GM12878 (cell line): ENCODE measurements at regions not wholly inside any gene's neighbourhood (a gene's known extent, or its start where the extent isn't known, plus 50 kb on each side); places are given as distances from the start of the nearest gene placed in this dataset.

Experiments
- ATAC-seq: fragments of 200-7000 bp; cut with Tn5 transposase; 3 replicates; pipeline ENCODE4 v1.9.1; 2020; ENCODE audit warnings: mild to moderate bottlenecking, moderate library complexity
- BruUV-seq: library from RNA; stranded (reverse); fragments of 400-500 nt; replicated peaks from 2 replicates; lab custom pipeline; 2021; lab: Mats Ljungman, UMichigan
- CTCF ChIA-PET: fragments of 300-600 bp; sonication (Branson Sonifier 250); formaldehyde crosslinking; extraction: SDS; loops from one replicate; lab custom pipeline; 2021; ENCODE audit warnings: inconsistent platforms; lab: Yijun Ruan, JAX
- POLR2A ChIA-PET: fragments of 350-600 bp; formaldehyde crosslinking; extraction: SDS; loops from one replicate; lab custom pipeline; 2021; ENCODE audit warnings: inconsistent platforms; lab: Charles Lee
- RAD21 ChIA-PET: fragments of 300-600 bp; sonication (Branson Sonifier 250); formaldehyde crosslinking; loops from one replicate; lab custom pipeline; 2023; ENCODE audit warnings: antibody characterized with exemption; ENCODE audit not compliant: unreplicated experiment; lab: Charles Lee
- SMC1A ChIA-PET: fragments of 300-600 bp; sonication (Branson Sonifier 250); formaldehyde crosslinking; loops from one replicate; lab custom pipeline; 2023; ENCODE audit not compliant: unreplicated experiment, uncharacterized antibody; lab: Charles Lee
- DNase-seq: peaks from one replicate; pipeline ENCODE4 v3.0.0-alpha.2; 2011; ENCODE audit warnings: low read depth, low spot score
- FAIRE-seq: peaks from 3 replicates; lab custom pipeline; 2011; peaks lifted over from hg19 to GRCh38; lab: Jason Lieb, UNC
- H2AFZ ChIP-seq: 2 replicates; pipeline ENCODE4 v1.6.0; 2011; ENCODE audit warnings: low read depth, low read length, control low read depth; ENCODE audit not compliant: control insufficient read depth
- H3K27ac ChIP-seq: 2 replicates; pipeline ENCODE4 v1.5.1; 2011; ENCODE audit warnings: control low read depth; ENCODE audit not compliant: control insufficient read depth, insufficient read depth
- H3K27me3 ChIP-seq, 2 experiments: replicated peaks in 1 of 2; 2 replicates each; pipeline versions ENCODE4 v1.6.0 to v1.6.1; 2011; ENCODE audit warnings: low read length in 1 of 2; ENCODE audit not compliant: control insufficient read depth in 2 of 2, insufficient read depth in 2 of 2
- H3K36me3 ChIP-seq, 2 experiments: 2 replicates each; pipeline ENCODE4 v1.5.1; 2011; ENCODE audit warnings: low read length in 1 of 2; ENCODE audit not compliant: control insufficient read depth in 2 of 2, insufficient read depth in 2 of 2
- H3K4me1 ChIP-seq: 2 replicates; pipeline ENCODE4 v1.6.1; 2011; ENCODE audit warnings: mild to moderate bottlenecking, low read length, moderate library complexity, mixed read lengths; ENCODE audit not compliant: control insufficient read depth, insufficient read depth
- H3K4me2 ChIP-seq: 2 replicates; pipeline ENCODE4 v1.6.0; 2011; ENCODE audit warnings: control low read depth; ENCODE audit not compliant: control insufficient read depth, insufficient read depth
- H3K4me3 ChIP-seq: fragments of 200-600 bp; sonication (generic); 2 replicates; pipeline ENCODE4 v1.5.1; 2016
- H3K79me2 ChIP-seq: 2 replicates; pipeline ENCODE4 v1.6.0; 2011; ENCODE audit warnings: low read length; ENCODE audit not compliant: control insufficient read depth, insufficient read depth
- H3K9ac ChIP-seq: 2 replicates; pipeline ENCODE4 v1.8.0; 2011; ENCODE audit warnings: low read length, control low read depth, mixed read lengths; ENCODE audit not compliant: control insufficient read depth, insufficient read depth
- H3K9me3 ChIP-seq: replicated peaks from 3 replicates; pipeline ENCODE4 v1.5.1; 2011; ENCODE audit warnings: mild to moderate bottlenecking, low read length; ENCODE audit not compliant: control insufficient read depth, insufficient read depth
- H4K20me1 ChIP-seq: 2 replicates; pipeline ENCODE4 v1.6.0; 2011; ENCODE audit not compliant: control insufficient read depth, insufficient read depth
- ATF2 ChIP-seq: IDR thresholded peaks from 2 replicates; pipeline ENCODE4 v1.6.1; 2012; ENCODE audit warnings: low read length, inconsistent platforms
- CBX3 ChIP-seq: fragments of 200-600 bp; sonication (generic); IDR thresholded peaks from 2 replicates; pipeline ENCODE4 v1.6.1; 2016; ENCODE audit warnings: low read depth, borderline replicate concordance
- CREM ChIP-seq: IDR thresholded peaks from 2 replicates; pipeline ENCODE4 v1.6.1; 2014; ENCODE audit warnings: antibody characterized with exemption, low read depth
- FOXK2 ChIP-seq: fragments of 450-650 bp; IDR thresholded peaks from 2 replicates; pipeline ENCODE4 v1.6.1; 2017; ENCODE audit warnings: mild to moderate bottlenecking, moderate library complexity
- HDAC2 ChIP-seq: fragments of 200-600 bp; sonication (generic); IDR thresholded peaks from 2 replicates; pipeline ENCODE4 v1.6.1; 2017
- MAX ChIP-seq: IDR thresholded peaks from 2 replicates; pipeline ENCODE4 v1.6.1; 2012; ENCODE audit warnings: low read depth, low read length, improper control_type of control experiment
- NRF1 ChIP-seq: conservative IDR thresholded peaks from 2 replicates; pipeline ENCODE4 v1.6.1; 2011; ENCODE audit warnings: mild to moderate bottlenecking, low read depth, low read length, improper control_type of control experiment
- RAD51 ChIP-seq: fragments of 450-650 bp; IDR thresholded peaks from 2 replicates; pipeline ENCODE4 v1.6.1; 2016; ENCODE audit warnings: moderate library complexity, mild to moderate bottlenecking, inconsistent platforms
- RFX5 ChIP-seq: IDR thresholded peaks from 2 replicates; pipeline ENCODE4 v1.6.1; 2011; ENCODE audit warnings: low read depth, low read length, improper control_type of control experiment
- STAT3 ChIP-seq: IDR thresholded peaks from 2 replicates; pipeline ENCODE4 v1.6.1; 2011; ENCODE audit warnings: low read depth, low read length, improper control_type of control experiment
- TBL1XR1 ChIP-seq: IDR thresholded peaks from 2 replicates; pipeline ENCODE4 v1.6.1; 2012; ENCODE audit warnings: low read depth, low read length, improper control_type of control experiment
- USF1 ChIP-seq: IDR thresholded peaks from 2 replicates; pipeline ENCODE4 v1.6.1; 2011; ENCODE audit warnings: borderline replicate concordance, low read depth, mild to moderate bottlenecking, moderate library complexity, mixed read lengths, low read length; ENCODE audit not compliant: insufficient read depth; ENCODE audit errors: extremely low read length
- ZBED1 ChIP-seq: IDR thresholded peaks from 2 replicates; pipeline ENCODE4 v1.6.1; 2016; ENCODE audit warnings: borderline replicate concordance
- ZBTB11 ChIP-seq: fragments of 450-650 bp; formaldehyde crosslinking; IDR thresholded peaks from 2 replicates; pipeline ENCODE4 v1.5.0; 2022; ENCODE audit warnings: mild to moderate bottlenecking, missing genetic modification characterization
- WGBS: methylation state at CpG from one replicate; pipeline ENCODE4 v1.1.6; 2016; ENCODE audit warnings: low lambda C conversion rate; ENCODE audit not compliant: insufficient replicate concordance, insufficient coverage; ENCODE audit errors: missing lambda C conversion rate; 5-methylcytosine and 5-hydroxymethylcytosine counted together
- in situ Hi-C: fragments of 300-500 bp; cut with MboI; formaldehyde crosslinking; loops from 9 replicates; pipeline ENCODE4 v1.14.3; 2018; ENCODE audit warnings: mixed read lengths
- intact Hi-C: fragments of 100-400 bp; cut with micrococcal nuclease; formaldehyde crosslinking; loops from one replicate; pipeline ENCODE4 v1.14.2; 2022; ENCODE audit not compliant: unreplicated experiment
- TF ChIP-seq, protein P1 (sequence below): IDR thresholded peaks from 2 replicates; pipeline ENCODE4 v1.6.1; 2012; ENCODE audit warnings: mild to moderate bottlenecking, low read depth, low read length

- no peak overlapping the region for H3K9ac ChIP-seq
- no peaks in the 10 kb centered on the region for H3K4me1 ChIP-seq
- H3K27ac ChIP-seq = no peak overlapping the region
- H3K79me2 ChIP-seq = no peaks in the 10 kb centered on the region
- ChIA-PET RAD21 (no interaction called here), POLR2A (no interaction called here), SMC1A (no interaction called here), CTCF (no interaction called here)
- no peaks in the 10 kb centered on the region for H3K36me3 ChIP-seq
- no peaks in the 10 kb centered on the region for H4K20me1 ChIP-seq
- no TSS peak for BruUV-seq
- WGBS = 38% methylated on average over 3 of the region's 3 CpGs
- no peak for TF ChIP-seq RAD51
- TF ChIP-seq STAT3 = no peak
- no peak for TF ChIP-seq ZBTB11 (CRISPR knock-in tag)
- TF ChIP-seq USF1 = no peak
- TF ChIP-seq MAX = no peak
- TF ChIP-seq NRF1 = no peak
- no peak for TF ChIP-seq TBL1XR1
- no peak for TF ChIP-seq HDAC2
- no peak for TF ChIP-seq CREM
- TF ChIP-seq RFX5 = no peak
- TF ChIP-seq ZBED1 = no peak
- TF ChIP-seq, protein P1, sequence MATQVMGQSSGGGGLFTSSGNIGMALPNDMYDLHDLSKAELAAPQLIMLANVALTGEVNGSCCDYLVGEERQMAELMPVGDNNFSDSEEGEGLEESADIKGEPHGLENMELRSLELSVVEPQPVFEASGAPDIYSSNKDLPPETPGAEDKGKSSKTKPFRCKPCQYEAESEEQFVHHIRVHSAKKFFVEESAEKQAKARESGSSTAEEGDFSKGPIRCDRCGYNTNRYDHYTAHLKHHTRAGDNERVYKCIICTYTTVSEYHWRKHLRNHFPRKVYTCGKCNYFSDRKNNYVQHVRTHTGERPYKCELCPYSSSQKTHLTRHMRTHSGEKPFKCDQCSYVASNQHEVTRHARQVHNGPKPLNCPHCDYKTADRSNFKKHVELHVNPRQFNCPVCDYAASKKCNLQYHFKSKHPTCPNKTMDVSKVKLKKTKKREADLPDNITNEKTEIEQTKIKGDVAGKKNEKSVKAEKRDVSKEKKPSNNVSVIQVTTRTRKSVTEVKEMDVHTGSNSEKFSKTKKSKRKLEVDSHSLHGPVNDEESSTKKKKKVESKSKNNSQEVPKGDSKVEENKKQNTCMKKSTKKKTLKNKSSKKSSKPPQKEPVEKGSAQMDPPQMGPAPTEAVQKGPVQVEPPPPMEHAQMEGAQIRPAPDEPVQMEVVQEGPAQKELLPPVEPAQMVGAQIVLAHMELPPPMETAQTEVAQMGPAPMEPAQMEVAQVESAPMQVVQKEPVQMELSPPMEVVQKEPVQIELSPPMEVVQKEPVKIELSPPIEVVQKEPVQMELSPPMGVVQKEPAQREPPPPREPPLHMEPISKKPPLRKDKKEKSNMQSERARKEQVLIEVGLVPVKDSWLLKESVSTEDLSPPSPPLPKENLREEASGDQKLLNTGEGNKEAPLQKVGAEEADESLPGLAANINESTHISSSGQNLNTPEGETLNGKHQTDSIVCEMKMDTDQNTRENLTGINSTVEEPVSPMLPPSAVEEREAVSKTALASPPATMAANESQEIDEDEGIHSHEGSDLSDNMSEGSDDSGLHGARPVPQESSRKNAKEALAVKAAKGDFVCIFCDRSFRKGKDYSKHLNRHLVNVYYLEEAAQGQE = no peak
- TF ChIP-seq ATF2 = no peak
- no peak for TF ChIP-seq FOXK2
- no peak for TF ChIP-seq CBX3
- H2AFZ ChIP-seq = no peak overlapping the region
- in situ Hi-C loops = loop anchor here (10.0 kb wide), 1 partner anchor 1216 kb away; the partner anchor contains the start of gene TGFB2
- H3K9me3 ChIP-seq = no peaks in the 10 kb centered on the region
- H3K4me3 ChIP-seq = no peak overlapping the region
- FAIRE-seq (no peak), DNase-seq (no peak), ATAC-seq (no peak)
- intact Hi-C loops = loop anchor here (10.0 kb wide), 1 partner anchor 96 kb away; no protein-coding TSS in a partner anchor
- no peaks in the 10 kb centered on the region; a peak in 1 of 4 replicates for H3K27me3 ChIP-seq
- H3K4me2 ChIP-seq = no peak overlapping the region
Measured at GRCh38 chr1:219560856-219561255, 52.0 kb downstream of the ZC3H11B start.
